Keratinocyte (primary cell): ENCODE measurements at regions not wholly inside any gene's neighbourhood (a gene's known extent, or its start where the extent isn't known, plus 50 kb on each side); places are given as distances from the start of the nearest gene placed in this dataset.
"Not testable (repeated sequence)": the region's sequence is repeated elsewhere in the genome, so short reads cannot be mapped to it uniquely, and the experiment has no call there.

Source experiments
- DNase-seq: peaks from one replicate; pipeline ENCODE4 v3.0.0-alpha.2; 2011; ENCODE audit warnings: low read depth, missing footprints, low spot score
- FAIRE-seq: peaks from 2 replicates; lab custom pipeline; 2011; peaks lifted over from hg19 to GRCh38; lab: Jason Lieb, UNC
- H2AFZ ChIP-seq: 2 replicates; pipeline ENCODE4 v1.6.0; 2012; ENCODE audit warnings: low read length, control low read depth, inconsistent platforms; ENCODE audit not compliant: control insufficient read depth
- H3K27ac ChIP-seq: 2 replicates; pipeline ENCODE4 v1.5.1; 2011; ENCODE audit warnings: low read length; ENCODE audit not compliant: control insufficient read depth, insufficient read depth
- H3K27me3 ChIP-seq: 3 replicates; pipeline ENCODE4 v1.6.0; 2011; ENCODE audit warnings: low read length; ENCODE audit not compliant: control insufficient read depth, insufficient read depth; ENCODE audit errors: extremely low read depth
- H3K36me3 ChIP-seq, 2 experiments: 2 replicates in 1 of 2; 3 replicates in 1 of 2; pipeline ENCODE4 v1.5.1; 2011; ENCODE audit warnings: low read length in 2 of 2, mild to moderate bottlenecking in 1 of 2; ENCODE audit not compliant: control insufficient read depth in 2 of 2, insufficient read depth in 2 of 2; ENCODE audit errors: extremely low read depth in 1 of 2
- H3K4me1 ChIP-seq: 3 replicates; pipeline ENCODE4 v1.5.1; 2011; ENCODE audit warnings: low read length; ENCODE audit not compliant: control insufficient read depth, insufficient read depth; ENCODE audit errors: extremely low read depth
- H3K4me2 ChIP-seq: 3 replicates; pipeline ENCODE4 v1.6.0; 2011; ENCODE audit warnings: low read depth, low read length; ENCODE audit not compliant: control insufficient read depth, insufficient read depth; ENCODE audit errors: extremely low read depth
- H3K4me3 ChIP-seq, 3 experiments: fragments of 200-600 bp in 1 of 3; sonication (generic) in 1 of 3; 2 replicates in 2 of 3; 3 replicates in 1 of 3; pipeline ENCODE4 v1.5.1; 2011 to 2016; ENCODE audit warnings: low read length in 3 of 3, mild to moderate bottlenecking in 3 of 3, control low read depth in 2 of 3, inconsistent platforms in 1 of 3, low read depth in 1 of 3, mixed read lengths in 1 of 3, mixed run types in 1 of 3, moderate library complexity in 1 of 3; ENCODE audit not compliant: control insufficient read depth in 2 of 3, insufficient read depth in 2 of 3; ENCODE audit errors: extremely low read depth in 1 of 3
- H3K79me2 ChIP-seq: 2 replicates; pipeline ENCODE4 v1.6.0; 2012; ENCODE audit warnings: low read length; ENCODE audit not compliant: control insufficient read depth, insufficient read depth
- H3K9ac ChIP-seq: 3 replicates; pipeline ENCODE4 v1.6.0; 2011; ENCODE audit warnings: low read length; ENCODE audit not compliant: control insufficient read depth, insufficient read depth; ENCODE audit errors: extremely low read depth
- H3K9me1 ChIP-seq: 3 replicates; pipeline ENCODE4 v1.6.0; 2011; ENCODE audit warnings: low read length; ENCODE audit not compliant: control insufficient read depth, insufficient read depth; ENCODE audit errors: extremely low read depth
- H3K9me3 ChIP-seq: 2 replicates; pipeline ENCODE4 v1.5.1; 2012; ENCODE audit warnings: low read depth, low read length; ENCODE audit not compliant: control insufficient read depth
- H4K20me1 ChIP-seq: 3 replicates; pipeline ENCODE4 v1.6.0; 2011; ENCODE audit warnings: low read length; ENCODE audit not compliant: control insufficient read depth, insufficient read depth; ENCODE audit errors: extremely low read depth
- EZH2 ChIP-seq: IDR thresholded peaks from one replicate; pipeline ENCODE4 v1.6.1; 2012; ENCODE audit warnings: inconsistent platforms, mild to moderate bottlenecking, low read length, moderate library complexity
- dilution Hi-C: fragments of 300-500 bp; cut with MboI; formaldehyde crosslinking; loops from one replicate; pipeline ENCODE4 v1.7.0; 2020; ENCODE audit warnings: low sequenced_read_pairs; ENCODE audit not compliant: extremely low pct_ligation_motif_present
- TF ChIP-seq, protein P1 (sequence below), 3 experiments: IDR thresholded peaks in 1 of 3; conservative IDR thresholded peaks in 1 of 3; optimal IDR thresholded peaks in 1 of 3; 2 replicates in 2 of 3; 3 replicates in 1 of 3; pipeline versions ENCODE3 to v1.5.1; 2011; ENCODE audit warnings: low read length in 3 of 3, mild to moderate bottlenecking in 3 of 3, moderate library complexity in 2 of 3, control low read depth in 1 of 3, inconsistent platforms in 1 of 3; ENCODE audit not compliant: insufficient read depth in 2 of 3; ENCODE audit errors: extremely low read depth in 1 of 3

DNA sequence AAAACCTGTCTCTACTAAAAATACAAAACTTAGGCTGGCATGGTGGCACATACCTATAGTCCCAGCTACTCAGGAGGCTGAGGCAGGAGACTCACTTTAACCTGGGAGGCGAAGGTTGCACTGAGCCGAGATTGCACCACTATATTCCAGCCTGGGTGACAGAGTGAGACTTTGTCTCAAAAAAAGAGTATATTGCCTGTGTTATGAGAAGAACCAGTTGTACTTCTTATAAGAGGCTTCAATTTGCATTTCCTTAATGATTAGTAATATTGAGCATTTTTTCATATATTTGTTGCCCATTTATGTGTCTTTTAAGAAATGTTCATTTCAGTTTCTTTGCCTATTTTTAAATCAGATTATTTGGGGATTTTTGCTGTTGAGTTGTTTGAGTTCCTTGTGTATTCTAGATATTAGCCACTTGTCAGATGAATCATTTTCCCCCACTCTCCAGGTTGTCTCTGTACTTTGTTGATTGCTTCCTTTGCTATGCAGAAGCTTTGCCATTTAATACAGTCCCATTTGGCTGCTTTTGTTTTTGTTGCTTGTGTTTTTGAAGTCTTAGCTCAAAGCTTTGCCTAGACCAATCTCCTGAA lies 75.8 kb upstream of the LRPPRC start:
- Histone ChIP-seq H3K4me2 (no peak overlapping the region), H3K9me3 (no peaks in the 10 kb centered on the region), H3K9me1 (no peaks in the 10 kb centered on the region), H4K20me1 (no peaks in the 10 kb centered on the region), H3K9ac (no peak overlapping the region), H2AFZ (no peak overlapping the region), H3K79me2 (no peaks in the 10 kb centered on the region), H3K36me3 (no peaks in the 10 kb centered on the region), H3K4me3 (no peak overlapping the region), H3K4me1 (no peaks in the 10 kb centered on the region), H3K27ac (no peak overlapping the region), H3K27me3 (no peaks in the 10 kb centered on the region)
- TF ChIP-seq EZH2, result no peak
- TF ChIP-seq, protein P1, sequence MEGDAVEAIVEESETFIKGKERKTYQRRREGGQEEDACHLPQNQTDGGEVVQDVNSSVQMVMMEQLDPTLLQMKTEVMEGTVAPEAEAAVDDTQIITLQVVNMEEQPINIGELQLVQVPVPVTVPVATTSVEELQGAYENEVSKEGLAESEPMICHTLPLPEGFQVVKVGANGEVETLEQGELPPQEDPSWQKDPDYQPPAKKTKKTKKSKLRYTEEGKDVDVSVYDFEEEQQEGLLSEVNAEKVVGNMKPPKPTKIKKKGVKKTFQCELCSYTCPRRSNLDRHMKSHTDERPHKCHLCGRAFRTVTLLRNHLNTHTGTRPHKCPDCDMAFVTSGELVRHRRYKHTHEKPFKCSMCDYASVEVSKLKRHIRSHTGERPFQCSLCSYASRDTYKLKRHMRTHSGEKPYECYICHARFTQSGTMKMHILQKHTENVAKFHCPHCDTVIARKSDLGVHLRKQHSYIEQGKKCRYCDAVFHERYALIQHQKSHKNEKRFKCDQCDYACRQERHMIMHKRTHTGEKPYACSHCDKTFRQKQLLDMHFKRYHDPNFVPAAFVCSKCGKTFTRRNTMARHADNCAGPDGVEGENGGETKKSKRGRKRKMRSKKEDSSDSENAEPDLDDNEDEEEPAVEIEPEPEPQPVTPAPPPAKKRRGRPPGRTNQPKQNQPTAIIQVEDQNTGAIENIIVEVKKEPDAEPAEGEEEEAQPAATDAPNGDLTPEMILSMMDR (optimal IDR thresholded peaks at IDR 0.05 in 1 of 3, IDR thresholded peaks at IDR 0.05 in 1 of 3, conservative IDR thresholded peaks at IDR 0.05 in 1 of 3; ENCODE audit: extremely low read depth in 1 of 3, insufficient read depth in 2 of 3, low read length in 3 of 3), result no peak
- no peak for FAIRE-seq
- dilution Hi-C loops, result no loop called here
- DNase-seq, result no peak

- not testable (repeated sequence) for FAIRE-seq
Measured at GRCh38 chr2:44073667-44074066, 77.9 kb upstream of the LRPPRC start.

GRCh38 chr2:44074795-44075194 lies 79.0 kb upstream of the LRPPRC start:
- H3K4me1 ChIP-seq, dilution Hi-C loops: not testable (repeated sequence)

More at GRCh38 chr2:44073667-44074066, 77.9 kb upstream of the LRPPRC start:
- H3K9me1 ChIP-seq, H3K4me2 ChIP-seq, H3K9me3 ChIP-seq, H3K79me2 ChIP-seq, dilution Hi-C loops, H3K27ac ChIP-seq, H2AFZ ChIP-seq, H3K4me3 ChIP-seq, H3K4me1 ChIP-seq, DNase-seq, H3K27me3 ChIP-seq, H4K20me1 ChIP-seq, H3K36me3 ChIP-seq, H3K9ac ChIP-seq: not testable (repeated sequence)

More at GRCh38 chr2:44074795-44075194, 79.0 kb upstream of the LRPPRC start:
- H3K27ac ChIP-seq, H3K4me2 ChIP-seq, H3K9me1 ChIP-seq, H3K79me2 ChIP-seq, DNase-seq, H2AFZ ChIP-seq, H3K9ac ChIP-seq, FAIRE-seq, H4K20me1 ChIP-seq, H3K4me3 ChIP-seq, H3K36me3 ChIP-seq, H3K9me3 ChIP-seq, H3K27me3 ChIP-seq: not testable (repeated sequence)
